GM12878 (cell line): ENCODE measurements at regions not wholly inside any gene's neighbourhood (a gene's known extent, or its start where the extent isn't known, plus 50 kb on each side); places are given as distances from the start of the nearest gene placed in this dataset.

Source experiments
- BHLHE40 ChIP-seq, 2 experiments: fragments of 450-650 bp in 1 of 2; IDR thresholded peaks; 2 replicates each; pipeline ENCODE4 v1.6.1; 2011 to 2017; ENCODE audit warnings: low read depth in 2 of 2, borderline replicate concordance in 1 of 2, improper control_type of control experiment in 1 of 2, low read length in 1 of 2, mild to moderate bottlenecking in 1 of 2
- BMI1 ChIP-seq: fragments of 450-650 bp; IDR thresholded peaks from 2 replicates; pipeline ENCODE4 v1.6.1; 2016; ENCODE audit warnings: mild to moderate bottlenecking, moderate library complexity, borderline replicate concordance
- CEBPB ChIP-seq, 2 experiments: fragments of 150-350 bp in 1 of 2; IDR thresholded peaks; 2 replicates each; pipeline ENCODE4 v1.6.1; 2012 to 2014; ENCODE audit warnings: low read depth in 2 of 2, low read length in 2 of 2, borderline replicate concordance in 1 of 2, inconsistent platforms in 1 of 2
- CTCF ChIP-seq, 3 experiments: IDR thresholded peaks in 2 of 3; conservative IDR thresholded peaks in 1 of 3; 2 replicates each; pipeline ENCODE4 v1.5.1; 2011; ENCODE audit warnings: low read depth in 3 of 3, low read length in 3 of 3, mild to moderate bottlenecking in 3 of 3, control low read depth in 2 of 3, moderate library complexity in 2 of 3, inconsistent platforms in 1 of 3, mixed read lengths in 1 of 3; ENCODE audit not compliant: control insufficient read depth in 2 of 3, insufficient read depth in 1 of 3; ENCODE audit errors: extremely low read depth in 1 of 3
- EP300 ChIP-seq, 2 experiments: fragments of 150-350 bp in 1 of 2; IDR thresholded peaks; 2 replicates each; pipeline ENCODE4 v1.6.1; 2011 to 2012; ENCODE audit warnings: low read depth in 2 of 2, low read length in 2 of 2, borderline replicate concordance in 1 of 2, improper control_type of control experiment in 1 of 2, inconsistent platforms in 1 of 2; ENCODE audit not compliant: control insufficient read depth in 1 of 2
- NRF1 ChIP-seq: conservative IDR thresholded peaks from 2 replicates; pipeline ENCODE4 v1.6.1; 2011; ENCODE audit warnings: mild to moderate bottlenecking, low read depth, low read length, improper control_type of control experiment
- POLR2A ChIP-seq: IDR thresholded peaks from 2 replicates; pipeline ENCODE4 v1.6.1; 2011; ENCODE audit warnings: low read depth, mild to moderate bottlenecking, low read length
- POLR2AphosphoS2 ChIP-seq: IDR thresholded peaks from 2 replicates; pipeline ENCODE4 v1.6.1; 2011; ENCODE audit warnings: low read depth, mild to moderate bottlenecking, low read length, improper control_type of control experiment, moderate library complexity
- REST ChIP-seq: IDR thresholded peaks from 2 replicates; pipeline ENCODE4 v1.6.1; 2012; ENCODE audit warnings: mild to moderate bottlenecking, low read depth, low read length
- SUZ12 ChIP-seq: fragments of 200-600 bp; sonication (generic); IDR thresholded peaks from one replicate; pipeline ENCODE4 v1.6.1; 2018; ENCODE audit warnings: antibody characterized with exemption, mild to moderate bottlenecking; ENCODE audit not compliant: unreplicated experiment

DNA sequence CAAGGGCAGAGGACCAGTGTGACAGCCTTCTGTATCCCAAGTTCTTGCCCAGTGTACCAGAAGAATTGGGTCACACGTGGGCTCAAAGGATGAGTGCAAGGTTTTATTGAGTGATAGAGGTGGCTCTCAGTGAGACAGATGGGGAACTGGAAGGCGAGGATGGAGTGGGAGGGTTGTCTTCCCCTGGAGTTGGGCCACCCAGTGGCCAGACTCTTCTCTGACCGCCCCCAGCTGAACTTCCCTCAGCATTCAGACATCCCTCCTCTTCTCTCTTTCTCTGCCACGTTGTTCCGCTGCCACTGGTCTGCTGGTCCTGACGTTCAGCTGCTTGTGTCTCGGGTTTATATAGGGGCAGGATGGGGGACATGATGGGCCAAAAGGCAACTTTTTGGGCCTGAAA, 150.1 kb upstream of the IVNS1ABP start:
- TF ChIP-seq CTCF (IDR thresholded peaks at IDR 0.05 in 2 of 3, conservative IDR thresholded peaks at IDR 0.05 in 1 of 3; ENCODE audit: control insufficient read depth in 2 of 3, extremely low read depth in 1 of 3, insufficient read depth in 1 of 3, low read depth in 3 of 3, low read length in 3 of 3) (no peak), REST (no peak), BHLHE40 (IDR thresholded peaks at IDR 0.05; ENCODE audit: borderline replicate concordance in 1 of 2, low read depth in 2 of 2, low read length in 1 of 2) (no peak), CEBPB (IDR thresholded peaks at IDR 0.05; ENCODE audit: borderline replicate concordance in 1 of 2, low read depth in 2 of 2, low read length in 2 of 2) (no peak), EP300 (IDR thresholded peaks at IDR 0.05; ENCODE audit: borderline replicate concordance in 1 of 2, control insufficient read depth in 1 of 2, low read depth in 2 of 2, low read length in 2 of 2) (no peak), POLR2AphosphoS2 (no peak), BMI1 (no peak), POLR2A (no peak), NRF1 (no peak), SUZ12 (no peak)
